NCI-H69 (cell line): ENCODE measurements at regions not wholly inside any gene's neighbourhood (a gene's known extent, or its start where the extent isn't known, plus 50 kb on each side); places are given as distances from the start of the nearest gene placed in this dataset.
A peak's percentile ranks its signal among the peaks of the same experiment; 100 is the strongest.

Source experiments
- DNase-seq: peaks from one replicate; lab custom pipeline; 2025; lab: John Stamatoyannopoulos, UW

DNA sequence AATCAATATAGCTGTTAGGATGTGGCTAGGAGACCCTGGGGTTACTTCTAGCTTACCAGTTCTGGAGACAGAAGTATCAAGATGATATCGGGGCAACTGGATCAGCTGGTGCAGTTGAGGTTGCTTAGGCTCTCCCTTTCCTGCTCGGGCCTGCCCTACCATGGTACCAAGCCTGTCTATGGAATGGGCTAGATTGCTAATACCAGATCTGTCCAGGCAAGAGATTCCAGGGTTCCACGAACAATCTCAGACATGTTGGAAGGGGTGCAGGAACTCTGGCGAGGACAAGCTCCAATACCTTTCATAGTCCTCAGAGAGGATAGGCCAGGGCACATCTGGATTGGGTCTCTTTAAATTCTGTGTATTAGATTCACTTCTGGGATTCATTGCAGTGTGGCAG, 53.8 kb downstream of the ADM start:
- DNase-seq = no peak

DNA sequence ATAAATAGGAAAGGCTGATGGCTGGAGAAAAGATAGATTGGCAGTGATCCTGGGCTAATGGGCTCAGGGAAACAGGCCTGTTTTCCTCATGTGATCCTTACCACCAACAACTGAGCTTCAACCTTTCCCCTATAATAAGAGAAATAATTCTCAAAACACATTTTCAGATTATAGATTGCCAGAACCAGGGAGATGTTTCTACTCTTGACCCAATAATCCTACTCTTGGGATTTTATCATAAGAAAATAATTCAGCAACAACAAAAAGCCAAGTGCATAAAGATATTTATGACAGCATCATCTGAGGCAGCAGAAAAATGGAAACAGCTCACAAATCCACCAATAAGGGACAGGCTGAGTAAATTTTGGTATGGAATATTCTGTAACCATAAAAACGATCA, 54.3 kb downstream of the ADM start:
- no peak for DNase-seq

DNA sequence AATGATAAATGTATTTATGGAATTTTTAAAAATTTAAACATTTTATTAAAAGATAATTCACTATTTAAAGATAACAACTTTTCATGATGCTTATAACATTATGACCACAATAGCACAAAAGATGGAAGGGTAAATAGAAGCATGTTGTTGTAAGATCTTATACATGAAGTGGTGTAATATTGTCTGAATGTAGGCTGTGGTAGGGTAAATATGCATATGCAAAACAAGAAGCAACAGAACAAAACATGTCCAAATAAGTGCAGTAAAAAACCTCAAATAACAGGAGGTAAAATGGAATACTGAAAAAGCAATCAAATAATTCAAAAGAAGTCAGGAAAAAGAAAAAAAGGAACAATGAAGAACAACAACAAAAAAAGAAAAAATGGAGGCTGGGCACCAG, 56.0 kb downstream of the ADM start:
- no peak for DNase-seq

DNA sequence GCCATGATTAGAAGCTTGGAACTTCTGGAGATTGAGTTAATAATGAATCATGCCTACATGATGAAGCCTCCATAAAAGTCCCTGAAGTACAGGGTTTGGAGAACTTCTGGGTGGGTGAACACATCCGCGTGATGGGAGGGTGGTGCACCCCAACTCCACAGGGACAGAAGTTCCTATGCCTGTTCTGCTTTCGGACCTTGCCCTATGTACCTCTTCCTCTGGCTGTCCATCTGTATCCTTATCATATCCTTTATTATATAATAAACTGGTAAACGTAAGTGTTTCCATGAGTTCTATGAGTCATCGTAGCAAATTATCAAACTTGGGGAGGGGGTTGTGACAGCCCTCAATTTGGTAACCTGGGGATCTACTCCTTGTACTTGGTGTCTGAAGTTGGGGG, 60.2 kb downstream of the ADM start:
- DNase-seq = no peak

DNA sequence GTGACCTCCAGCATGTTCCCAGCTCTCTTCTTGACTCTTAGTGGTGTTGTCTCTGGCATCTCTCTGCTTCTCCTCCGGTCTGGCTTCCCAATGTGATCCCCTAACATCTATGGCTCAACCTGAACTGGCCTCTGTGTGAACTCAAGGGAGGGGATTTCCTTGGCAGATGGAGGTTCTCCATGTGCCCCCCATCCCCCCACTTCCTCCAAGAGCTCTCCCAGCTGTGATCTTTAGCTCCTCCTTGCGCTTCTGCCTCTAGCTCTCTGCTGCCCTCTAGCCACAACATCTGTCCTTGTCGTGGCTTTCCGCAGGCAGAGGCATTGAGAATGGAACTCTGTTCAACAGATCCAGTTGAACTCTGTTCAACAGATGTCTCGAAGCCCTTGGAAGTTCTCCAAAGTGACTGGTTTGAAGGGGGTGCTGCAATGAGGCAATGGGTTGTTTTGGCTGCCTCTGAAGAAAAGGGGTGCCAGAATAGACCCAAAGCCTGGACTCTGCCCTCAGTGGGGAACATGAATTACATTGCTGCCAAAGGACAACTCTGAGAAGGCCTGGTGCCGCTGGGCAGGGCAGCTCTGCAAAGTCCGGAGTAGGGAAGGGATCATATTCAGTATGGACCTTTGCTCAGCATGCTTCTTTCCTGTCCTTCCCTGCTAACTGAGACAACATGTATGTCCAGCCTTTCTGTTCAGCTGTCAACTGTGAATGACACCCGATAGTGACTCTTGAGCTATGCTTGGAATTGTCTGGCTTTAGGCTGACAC, 61.9 kb downstream of the ADM start:
- peak; percentile 93 for DNase-seq

DNA sequence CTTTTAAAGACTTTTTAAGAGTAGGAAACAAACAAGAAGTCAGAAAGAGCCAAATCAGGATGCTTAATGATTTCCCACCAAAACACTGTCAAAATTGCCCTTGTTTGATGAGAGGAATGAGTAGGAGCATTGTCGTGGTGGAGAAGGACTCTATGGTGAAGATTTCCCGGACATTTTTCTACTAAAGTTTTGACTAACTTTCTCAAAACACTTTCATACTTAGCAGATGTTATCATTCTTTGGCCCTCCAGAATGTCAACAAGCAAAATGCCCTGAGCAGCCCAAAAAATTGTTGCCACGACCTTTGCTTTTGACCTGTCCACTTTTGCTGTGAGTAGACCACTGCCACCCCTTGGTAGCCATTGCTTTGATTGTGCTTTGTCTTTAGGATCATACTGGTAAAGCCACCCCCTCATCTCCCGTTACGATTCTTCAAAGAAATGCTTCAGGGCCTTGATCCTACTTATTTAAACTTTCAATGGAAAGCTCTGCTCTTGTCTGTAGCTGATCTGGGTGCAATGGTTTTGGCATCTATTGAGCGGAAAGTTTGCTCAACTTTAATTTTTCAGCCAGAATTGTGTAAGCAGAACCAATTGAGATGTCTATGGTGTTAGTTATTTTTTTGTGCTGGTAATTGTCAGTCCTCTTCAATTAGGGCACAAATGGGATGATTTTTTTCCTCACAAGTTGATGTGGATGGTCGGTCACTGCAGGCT, 67.2 kb downstream of the ADM start:
- no peak for DNase-seq

DNA sequence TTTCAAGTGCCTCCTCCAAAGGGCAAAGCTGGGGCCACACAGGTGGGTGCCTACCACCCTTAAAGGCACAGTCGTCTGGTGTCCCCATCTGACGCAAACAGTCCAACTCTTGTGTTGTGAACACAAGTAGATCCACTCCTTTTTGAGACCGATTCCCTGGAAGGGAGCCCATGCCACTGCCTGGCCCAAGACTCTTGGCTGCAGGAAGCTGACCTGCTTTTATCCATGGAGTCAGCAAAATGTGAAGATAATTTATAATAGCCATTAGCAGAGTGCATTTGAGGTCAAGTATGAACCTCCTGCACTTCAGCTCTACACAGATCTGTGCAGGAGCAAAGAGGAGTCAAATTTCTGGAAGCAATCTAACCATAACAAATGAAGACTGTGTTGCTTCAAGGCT, 68.5 kb downstream of the ADM start:
- peak; percentile 62 for DNase-seq

DNA sequence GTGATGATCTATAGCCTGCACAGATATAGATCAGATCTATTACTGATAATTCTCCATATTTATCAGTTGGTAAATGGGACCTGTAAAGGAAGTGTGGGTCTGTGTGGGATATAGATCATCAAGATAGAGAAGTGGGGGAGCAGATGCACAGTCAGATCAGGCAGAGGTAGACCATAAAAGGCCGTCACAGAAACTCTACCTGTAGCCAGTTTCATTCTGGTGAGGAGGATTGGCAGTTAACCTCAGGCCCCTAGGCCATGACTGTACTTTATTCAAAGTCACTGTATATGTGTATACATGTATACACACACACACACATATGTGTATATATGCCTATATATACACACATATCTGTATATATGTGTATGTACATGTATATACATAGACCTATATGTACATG, 69.1 kb downstream of the ADM start:
- DNase-seq = no peak

DNA sequence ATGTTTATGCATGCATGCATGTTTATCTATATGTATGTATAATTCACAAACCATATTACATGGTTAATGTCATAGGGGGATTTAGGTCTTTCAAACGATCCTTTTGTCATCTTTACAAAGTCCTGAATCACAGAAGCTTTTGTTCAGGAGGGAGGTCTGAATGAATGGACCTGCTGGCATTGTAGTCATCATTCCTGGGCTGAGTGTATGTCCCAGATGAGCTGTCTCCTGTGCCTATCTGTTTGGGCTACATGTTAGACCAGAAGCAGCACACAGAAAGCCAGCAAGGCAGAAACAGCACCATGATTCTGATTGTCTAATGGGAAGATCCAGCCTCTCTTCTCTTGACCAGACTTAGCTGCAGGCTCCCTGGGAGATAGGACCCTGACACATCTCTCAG, 69.5 kb downstream of the ADM start:
- no peak for DNase-seq

DNA sequence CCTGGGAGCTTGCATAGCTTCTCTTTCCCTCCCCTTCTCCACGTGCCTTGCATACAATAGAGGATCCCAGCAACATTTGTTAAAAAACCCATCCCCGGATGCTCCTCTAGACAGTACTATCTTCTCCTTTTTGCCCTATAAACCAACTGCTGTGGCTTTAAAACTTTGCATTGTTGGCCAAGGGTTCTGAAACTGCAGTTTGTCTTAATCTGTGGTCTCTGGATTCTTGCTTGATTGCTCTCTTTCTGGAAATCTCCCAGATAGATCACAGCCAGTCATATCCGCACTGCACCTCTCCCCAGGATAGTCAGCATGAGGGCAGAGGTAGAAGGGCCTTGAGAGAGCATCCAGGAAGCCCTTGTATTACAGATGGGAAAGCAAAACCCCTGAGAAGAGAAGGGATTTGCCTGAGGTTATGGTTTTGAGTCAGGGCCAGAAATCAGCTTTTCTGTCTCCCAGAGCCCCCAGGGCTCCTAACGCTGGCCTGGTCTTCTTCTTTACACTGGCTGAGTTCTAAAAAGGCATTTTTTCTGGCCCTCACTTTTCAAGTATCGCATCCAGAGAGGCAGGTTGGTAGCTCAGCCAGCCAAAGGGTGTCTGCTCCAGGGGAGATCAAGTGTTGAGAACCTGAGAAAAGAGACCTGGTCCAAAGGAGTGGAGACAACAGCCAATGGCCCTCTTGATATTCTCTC, 70.6 kb downstream of the ADM start:
- DNase-seq = no peak

DNA sequence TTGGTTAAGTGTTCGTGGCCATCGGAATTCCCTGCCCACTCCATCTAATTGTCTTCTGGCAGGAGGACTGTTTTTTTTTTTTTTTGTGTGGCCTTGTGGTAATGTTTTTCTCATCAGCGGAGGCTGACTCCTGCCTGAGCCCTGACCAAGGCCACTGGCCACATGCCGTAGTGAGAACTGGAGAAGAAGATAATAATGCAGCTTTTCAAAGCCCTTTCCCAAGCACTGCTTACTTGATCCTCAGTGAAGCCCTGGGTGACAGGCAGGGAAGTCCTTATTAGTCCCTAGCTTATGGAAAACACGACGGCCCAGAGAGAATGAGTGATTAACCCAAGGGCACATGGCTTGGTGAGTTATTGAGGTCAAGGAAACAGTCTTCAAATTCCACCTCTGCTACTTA, 71.2 kb downstream of the ADM start:
- DNase-seq = no peak

DNA sequence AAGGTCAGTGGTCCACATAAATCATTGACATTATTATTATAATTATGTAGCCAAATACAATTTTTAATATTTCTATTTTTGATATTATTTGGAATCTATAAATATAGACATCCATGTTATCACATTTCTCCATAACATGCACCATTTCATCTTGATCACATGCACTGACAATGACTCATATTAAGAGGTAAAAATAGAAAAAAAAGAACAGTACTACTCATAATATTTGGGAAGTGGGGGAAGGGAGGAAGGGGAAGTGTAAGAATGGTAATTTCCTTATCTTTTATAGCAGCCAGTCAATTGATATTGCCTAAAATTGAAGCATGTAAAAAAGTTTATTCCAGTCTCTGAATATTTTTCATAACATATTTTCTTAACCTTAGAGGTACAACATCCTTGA, 72.3 kb downstream of the ADM start:
- no peak for DNase-seq

DNA sequence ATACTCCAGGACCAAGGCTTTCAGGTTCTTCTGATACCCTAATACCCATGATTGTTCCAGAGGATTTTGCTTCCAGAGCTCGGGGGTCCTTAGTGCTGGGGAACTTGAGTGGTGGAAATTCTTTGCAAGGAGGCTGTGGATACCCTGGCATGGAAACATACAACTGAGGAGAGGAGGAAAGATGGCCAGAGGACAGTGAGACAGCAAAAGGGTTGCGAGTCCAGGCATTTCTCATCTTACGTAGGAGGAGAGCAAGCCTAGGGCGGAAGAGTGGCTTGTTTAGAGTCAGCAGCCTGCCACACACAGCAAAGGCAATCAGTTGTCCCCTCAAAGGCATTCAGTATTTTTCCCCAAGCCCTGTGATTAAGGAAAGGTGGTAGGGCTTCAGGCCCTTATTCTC, 73.5 kb downstream of the ADM start:
- no peak for DNase-seq

DNA sequence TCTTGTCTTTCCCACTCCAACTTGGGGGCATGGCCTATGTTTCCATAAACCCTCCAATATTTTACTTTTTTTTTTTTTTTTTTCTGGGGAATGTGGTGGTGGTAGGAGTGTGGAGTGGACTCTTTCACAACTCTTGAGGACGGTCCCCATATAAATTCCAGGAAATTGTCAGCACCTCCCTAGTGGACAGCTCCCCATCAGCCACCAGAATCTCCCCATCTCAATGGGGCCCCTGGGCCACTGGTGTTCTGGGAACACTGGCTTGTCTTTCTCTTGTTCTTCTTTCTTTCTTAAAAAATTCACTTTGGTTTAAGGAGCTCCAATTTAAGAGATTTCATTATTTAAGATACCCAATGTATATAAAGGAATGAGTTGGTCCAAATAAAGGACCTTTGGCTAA, 74.1 kb downstream of the ADM start:
- DNase-seq = no peak

DNA sequence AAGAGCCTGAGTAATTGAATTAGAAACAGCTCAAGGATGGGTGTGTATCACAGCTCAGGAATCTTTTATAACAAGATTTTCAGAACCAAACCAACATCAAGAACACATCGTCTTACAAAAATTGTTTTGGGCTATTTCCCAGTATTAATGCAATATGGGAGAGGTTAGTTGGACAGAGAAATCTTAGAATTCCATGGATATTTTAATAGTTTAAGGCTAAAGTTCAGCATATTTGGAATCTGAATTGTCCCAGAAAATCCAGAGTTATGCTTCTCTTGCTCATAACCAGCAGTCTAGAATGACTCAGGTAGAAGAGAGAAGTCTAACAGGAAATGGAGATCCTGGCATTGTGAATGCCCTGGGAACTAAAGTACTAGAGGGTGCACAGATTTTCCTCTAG, 74.6 kb downstream of the ADM start:
- DNase-seq = no peak

DNA sequence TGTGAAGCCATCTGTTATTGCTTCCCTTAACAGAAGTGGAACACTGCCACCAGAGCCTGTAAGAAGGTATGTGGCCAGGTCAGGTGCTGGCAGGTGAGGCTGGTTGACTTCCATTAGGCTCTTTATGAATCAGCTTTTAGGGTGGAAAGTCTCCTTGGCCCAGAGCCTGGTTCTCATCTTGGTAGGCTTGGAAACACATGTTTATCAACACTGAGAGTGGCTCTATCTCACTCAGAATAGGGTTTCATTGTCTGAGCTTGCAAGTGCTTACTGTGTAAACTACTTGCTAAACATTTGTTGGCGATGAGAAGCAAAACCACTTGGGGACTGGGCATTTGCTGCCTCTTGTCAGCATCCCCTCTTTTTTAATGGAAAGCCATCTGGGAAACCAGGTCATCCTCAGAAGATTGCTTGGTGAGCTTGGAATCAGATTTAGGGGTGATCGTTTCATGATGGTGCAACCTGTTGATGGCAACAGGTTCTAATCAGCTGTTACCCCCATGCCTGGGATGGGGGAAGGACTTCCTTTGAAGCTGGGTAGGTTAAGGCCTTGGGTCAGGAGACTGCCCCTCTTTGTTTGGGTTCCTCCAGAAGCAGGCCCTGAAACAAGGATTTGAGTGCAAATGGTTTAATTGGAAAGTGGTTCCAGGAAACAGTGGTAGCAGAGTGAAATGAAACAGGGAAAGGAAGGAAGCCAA, 75.0 kb upstream of the AMPD3 start:
- DNase-seq = no peak

DNA sequence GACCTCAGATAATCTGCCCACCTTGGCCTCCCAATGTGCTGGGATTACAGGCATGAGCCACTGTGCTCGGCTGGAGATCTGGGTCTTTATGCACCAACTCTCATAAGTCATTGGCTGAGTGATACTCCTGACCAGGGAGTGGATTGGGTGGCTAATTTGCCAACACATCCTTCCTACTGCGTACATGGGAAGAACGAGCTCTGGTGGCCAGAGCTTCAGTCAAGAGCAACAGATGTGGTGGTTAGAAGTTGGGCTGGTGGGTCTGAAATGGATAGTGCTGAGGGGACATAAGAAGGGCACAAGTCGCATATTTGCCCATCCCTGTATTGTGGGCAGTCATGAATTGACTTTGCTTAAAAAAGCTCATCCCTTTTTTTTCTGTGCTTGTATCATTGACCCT, 74.1 kb upstream of the AMPD3 start:
- no peak for DNase-seq

DNA sequence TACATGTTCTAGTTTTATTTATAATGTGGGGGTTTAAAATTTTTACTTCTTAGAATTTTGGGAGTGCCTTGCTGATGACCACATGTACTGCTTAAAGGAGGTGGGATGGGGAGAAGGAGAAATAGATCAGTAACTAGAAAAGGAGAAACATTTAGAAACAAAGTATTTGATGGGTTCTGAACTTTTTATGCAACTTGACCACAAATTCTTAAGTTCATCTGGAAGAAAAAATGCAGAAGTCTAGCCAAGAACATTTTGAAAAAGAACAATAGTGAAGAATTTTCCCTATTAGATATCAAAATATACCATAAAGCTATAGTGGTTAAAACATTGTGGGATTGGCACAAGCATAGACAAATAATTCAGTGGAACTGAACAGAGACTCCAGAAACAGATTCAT, 73.3 kb upstream of the AMPD3 start:
- no peak for DNase-seq

DNA sequence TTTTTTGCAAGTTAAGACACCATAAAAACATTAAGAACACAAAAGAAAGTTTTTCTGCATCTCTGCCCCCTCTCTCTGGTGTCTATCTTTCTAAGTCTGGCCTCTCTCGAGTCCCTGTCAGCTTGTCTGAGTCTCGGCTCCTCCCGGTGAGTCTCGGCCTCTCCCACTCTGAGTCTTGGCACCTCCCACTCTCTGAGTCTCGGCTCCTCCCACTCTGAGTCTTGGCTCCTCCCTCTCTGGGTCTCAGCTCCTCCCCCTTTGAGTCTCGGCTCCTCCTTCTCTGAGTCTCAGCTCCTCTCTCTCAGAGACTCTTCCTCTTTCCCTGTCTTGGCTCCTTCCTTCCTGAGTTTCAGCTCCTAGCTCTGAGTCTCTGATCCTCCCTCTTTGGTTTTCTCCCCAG, 72.5 kb upstream of the AMPD3 start:
- peak; percentile 19 for DNase-seq

DNA sequence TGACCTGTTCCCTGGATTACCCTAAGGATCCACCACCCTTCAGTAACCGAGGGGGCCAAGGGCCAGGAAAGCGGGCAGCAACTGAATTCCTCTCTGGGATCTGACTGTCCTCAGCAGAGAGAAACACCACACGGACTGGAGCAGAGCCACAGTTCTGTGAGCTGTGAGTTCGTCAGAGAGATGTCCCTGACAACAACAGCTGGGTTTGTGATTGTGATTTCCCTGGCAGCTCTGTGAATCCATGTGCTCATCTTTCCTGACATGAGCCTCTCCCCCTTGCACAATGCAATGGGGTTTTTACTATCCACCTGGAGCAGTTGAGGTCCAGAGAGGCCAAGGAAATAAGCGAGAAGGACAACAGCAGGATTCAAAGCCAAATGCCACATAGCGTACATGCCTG, 69.4 kb upstream of the AMPD3 start:
- no peak for DNase-seq

DNA sequence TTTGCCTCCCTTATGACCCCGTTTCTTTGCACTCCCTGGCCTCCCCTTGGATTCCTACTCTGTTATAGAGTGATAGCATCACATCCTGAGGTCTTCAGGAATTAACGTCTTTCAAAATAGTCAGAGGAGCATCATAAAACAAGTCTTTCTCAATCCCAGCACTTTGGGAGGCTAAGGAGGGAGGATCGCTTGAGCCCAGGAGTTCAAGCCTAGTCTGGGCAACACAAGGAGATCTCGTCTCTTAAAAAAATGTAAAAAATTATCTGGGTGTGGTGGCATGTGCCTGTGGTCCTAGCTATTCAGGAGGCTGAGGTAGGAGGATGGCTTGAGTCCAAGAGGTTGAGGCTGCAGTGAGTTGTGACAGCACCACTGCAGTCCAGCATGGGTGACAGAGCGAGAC, 68.7 kb upstream of the AMPD3 start:
- no peak for DNase-seq

DNA sequence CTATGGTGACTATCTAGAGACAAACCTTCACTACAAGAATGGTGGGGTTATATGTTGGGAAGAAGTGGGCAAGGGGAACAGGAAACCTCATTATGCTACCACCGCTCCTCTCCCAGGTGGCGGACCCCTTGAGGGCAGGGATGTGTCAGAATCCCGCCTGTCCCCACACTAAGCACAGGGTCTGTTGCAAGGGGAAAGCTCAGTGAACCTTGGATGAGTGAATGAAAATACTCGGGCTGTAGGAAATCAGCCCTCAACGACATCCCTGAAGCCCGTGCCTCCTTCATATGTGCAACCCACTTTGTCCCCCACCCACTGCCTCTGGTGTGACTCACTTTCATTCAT, 68.2 kb upstream of the AMPD3 start:
- no peak for DNase-seq
